ENCODE measurements at regions not wholly inside any gene's neighbourhood (a gene's known extent, or its start where the extent isn't known, plus 50 kb on each side); places are given as distances from the start of the nearest gene placed in this dataset.
"Not testable (repeated sequence)": the region's sequence is repeated elsewhere in the genome, so short reads cannot be mapped to it uniquely, and the experiment has no call there.

DNA sequence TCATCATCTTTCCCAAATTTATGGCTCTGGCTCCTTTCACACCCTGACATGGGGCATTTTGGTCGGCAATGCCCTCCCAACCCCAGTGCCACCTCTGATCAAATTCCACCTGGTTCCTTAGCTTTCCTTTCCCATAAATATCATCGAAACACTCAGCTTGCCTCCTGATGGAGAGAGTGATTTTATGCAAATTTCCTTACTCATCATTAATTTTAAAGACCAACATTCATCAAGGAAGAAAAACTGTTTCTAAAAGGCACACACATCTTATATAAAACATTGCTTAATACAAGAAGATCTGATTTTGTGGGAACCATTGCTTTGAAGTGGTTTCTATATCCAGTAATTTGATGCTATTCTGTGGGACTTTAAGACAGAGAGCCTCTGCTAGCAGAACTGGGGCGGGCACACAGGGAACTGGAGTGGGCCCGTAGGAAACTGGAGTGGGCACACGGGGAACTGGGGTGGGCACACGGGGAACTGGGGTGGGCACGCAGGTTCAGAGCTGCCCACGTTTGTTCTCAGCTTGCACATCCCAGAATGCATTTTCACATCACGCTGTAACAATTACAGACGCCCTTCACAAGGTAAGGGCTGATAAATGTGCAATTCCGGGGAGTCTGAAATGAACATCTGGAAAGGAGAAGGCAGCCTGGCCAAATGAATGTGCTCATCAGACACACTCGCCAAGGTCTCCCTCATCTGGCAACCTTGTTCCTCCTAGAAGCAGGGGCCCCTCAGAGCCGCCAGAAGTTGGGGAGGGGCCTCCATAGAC is 174.2 kb downstream of the RTP5 start:
- DNase-seq (ENCODE audit: extremely low read depth in 1 of 2, low read depth in 1 of 2): no peak

DNA sequence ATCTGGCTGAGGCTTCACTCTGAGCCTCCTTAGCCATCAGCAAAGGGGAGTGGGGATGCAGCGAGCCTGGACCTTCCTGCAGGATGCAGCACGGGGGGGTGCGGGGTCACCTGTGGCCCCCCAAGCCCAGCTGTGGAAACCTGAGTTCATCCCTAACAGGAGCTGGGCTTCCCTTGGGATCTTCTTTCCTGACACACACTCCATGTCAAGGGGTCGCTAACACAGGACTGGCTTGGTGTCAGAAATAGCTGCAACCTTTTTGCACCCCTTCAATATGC is 174.7 kb downstream of the RTP5 start:
- no peak for DNase-seq (ENCODE audit: extremely low read depth in 1 of 2, low read depth in 1 of 2)

- DNase-seq (ENCODE audit: extremely low read depth in 1 of 2, low read depth in 1 of 2): not testable (repeated sequence)
Measured at GRCh38 chr2:242045596-242046144, 176.1 kb downstream of the RTP5 start.

DNA sequence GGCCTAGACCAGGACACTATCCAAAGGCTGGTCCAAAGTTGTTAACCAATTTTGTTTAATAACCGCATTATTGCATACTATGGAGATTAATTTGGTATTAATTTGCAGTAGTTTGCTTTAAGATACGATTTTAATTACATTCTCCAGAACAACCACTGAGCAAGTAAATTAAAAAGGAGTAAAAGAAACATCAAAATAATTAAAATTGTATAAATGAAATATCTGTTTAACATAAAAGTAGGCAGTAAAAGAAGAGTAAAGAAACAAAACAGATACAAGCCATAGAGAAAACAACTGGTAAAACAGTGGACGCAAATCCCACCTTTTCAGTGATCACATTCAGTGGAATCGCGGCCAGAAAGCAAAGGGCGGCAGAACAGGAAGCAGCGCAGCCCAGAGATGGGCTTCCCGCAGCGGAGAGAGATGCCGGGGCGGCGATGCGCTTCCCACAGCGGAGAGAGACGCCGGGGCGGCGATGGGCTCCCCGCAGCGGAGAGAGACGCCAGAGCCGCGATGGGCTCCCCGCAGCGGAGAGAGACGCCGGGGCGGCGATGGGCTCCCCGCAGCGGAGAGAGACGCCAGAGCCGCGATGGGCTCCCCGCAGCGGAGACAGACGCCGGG is 176.8 kb downstream of the RTP5 start:
- DNase-seq (ENCODE audit: extremely low read depth in 1 of 2, low read depth in 1 of 2): no peak

DNA sequence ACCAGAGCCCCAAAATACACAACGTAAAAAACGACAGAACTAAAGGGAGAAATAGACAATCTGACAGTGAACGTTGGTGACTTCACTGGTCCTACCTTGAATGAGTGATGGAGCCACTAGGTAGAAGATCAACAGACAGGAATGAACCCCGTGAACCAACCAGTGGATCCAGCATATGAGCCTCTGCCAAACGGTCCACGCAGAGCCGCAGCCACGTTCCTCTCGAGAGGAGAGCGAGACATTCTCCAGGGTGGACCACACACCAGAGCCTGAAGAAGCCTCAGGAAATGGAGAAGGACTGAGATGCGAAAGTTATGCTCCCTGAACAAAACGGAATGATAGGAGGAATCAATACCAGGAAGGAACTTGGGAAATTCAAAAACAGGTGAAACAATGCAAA is 178.4 kb downstream of the RTP5 start:
- DNase-seq (ENCODE audit: extremely low read depth in 1 of 2, low read depth in 1 of 2): no peak

- DNase-seq (ENCODE audit: extremely low read depth in 1 of 2, low read depth in 1 of 2): no peak
Measured at GRCh38 chr2:242048479-242048878, 178.9 kb downstream of the RTP5 start.

DNA sequence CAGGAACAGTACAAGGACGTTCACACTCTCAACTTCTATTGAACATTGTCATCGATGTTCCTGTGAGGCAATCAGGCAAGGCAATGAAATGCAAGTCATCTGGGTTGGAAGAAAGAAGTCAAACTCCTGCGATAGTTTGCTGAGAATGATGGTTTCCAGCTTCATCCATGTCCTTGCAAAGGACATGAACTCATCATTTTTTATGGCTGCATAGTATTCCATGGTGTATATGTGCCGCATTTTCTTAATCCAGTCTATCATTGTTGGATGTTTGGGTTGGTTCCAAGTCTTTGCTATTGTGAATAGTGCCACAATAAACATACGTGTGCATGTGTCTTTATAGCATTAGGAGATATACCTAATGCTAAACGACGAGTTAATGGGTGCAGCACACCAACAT is 180.0 kb downstream of the RTP5 start:
- not testable (repeated sequence) for DNase-seq (ENCODE audit: extremely low read depth in 1 of 2, low read depth in 1 of 2)

DNA sequence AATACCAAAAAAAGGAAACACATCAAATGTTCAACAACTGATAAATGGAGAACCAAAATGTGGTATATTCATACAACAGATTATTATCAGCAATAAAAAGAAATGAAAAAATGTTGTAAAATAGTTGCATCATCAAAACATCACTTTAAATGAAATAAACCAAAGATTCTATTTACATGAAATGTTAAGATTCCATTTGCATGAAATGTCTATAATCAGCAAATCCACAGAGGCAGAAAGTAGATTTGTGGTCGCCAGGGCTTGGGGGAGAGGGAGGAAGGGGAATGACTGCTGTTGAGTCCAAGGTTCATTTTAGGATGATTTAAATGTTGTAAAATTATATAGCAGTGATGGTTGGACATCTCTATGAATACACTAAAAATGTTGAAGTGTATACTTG is 181.9 kb downstream of the RTP5 start:
- no peak for DNase-seq (ENCODE audit: extremely low read depth in 1 of 2, low read depth in 1 of 2)

- DNase-seq (ENCODE audit: extremely low read depth in 1 of 2, low read depth in 1 of 2): no peak
Measured at GRCh38 chr2:242052421-242052820, 182.9 kb downstream of the RTP5 start.

DNA sequence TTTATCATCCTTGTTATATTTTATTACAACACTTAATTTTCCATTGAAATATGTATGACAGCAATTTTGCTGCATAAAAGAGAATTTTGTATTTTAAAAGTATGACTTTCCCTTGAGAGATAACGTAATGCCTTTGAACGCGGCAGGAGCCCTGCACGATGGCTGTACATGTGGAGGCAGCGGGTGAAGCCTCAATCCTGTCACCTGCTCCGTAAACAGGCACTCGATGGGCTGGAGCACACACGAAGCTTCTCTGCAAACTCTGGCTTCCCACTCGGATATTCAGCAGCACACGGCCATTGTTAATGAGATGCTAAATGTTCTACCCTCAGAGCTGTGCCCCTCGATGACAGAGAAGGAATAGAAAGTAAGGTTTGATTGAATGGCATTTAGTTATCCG is 184.4 kb downstream of the RTP5 start:
- DNase-seq (ENCODE audit: extremely low read depth in 1 of 2, low read depth in 1 of 2): no peak

DNA sequence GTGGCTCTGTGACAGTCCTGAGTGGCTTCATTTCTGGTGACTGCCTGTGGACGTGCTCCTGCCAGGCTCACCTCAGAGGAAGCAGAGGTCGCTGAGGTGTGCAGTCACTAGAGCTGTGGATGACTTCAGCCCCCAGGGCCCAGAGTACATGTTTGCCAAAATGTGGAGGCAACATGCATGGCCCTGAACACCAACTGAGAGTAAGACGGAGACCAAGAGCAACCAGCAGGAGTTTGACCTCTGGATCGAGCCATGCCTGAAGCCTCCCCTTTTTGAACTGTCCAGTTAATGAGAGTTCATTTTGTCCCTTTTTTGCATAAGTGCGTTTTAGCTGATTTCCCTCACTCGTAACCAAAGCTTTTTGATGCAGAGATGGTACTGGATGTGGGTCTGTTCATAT is 184.9 kb downstream of the RTP5 start:
- DNase-seq (ENCODE audit: extremely low read depth in 1 of 2, low read depth in 1 of 2): no peak

DNA sequence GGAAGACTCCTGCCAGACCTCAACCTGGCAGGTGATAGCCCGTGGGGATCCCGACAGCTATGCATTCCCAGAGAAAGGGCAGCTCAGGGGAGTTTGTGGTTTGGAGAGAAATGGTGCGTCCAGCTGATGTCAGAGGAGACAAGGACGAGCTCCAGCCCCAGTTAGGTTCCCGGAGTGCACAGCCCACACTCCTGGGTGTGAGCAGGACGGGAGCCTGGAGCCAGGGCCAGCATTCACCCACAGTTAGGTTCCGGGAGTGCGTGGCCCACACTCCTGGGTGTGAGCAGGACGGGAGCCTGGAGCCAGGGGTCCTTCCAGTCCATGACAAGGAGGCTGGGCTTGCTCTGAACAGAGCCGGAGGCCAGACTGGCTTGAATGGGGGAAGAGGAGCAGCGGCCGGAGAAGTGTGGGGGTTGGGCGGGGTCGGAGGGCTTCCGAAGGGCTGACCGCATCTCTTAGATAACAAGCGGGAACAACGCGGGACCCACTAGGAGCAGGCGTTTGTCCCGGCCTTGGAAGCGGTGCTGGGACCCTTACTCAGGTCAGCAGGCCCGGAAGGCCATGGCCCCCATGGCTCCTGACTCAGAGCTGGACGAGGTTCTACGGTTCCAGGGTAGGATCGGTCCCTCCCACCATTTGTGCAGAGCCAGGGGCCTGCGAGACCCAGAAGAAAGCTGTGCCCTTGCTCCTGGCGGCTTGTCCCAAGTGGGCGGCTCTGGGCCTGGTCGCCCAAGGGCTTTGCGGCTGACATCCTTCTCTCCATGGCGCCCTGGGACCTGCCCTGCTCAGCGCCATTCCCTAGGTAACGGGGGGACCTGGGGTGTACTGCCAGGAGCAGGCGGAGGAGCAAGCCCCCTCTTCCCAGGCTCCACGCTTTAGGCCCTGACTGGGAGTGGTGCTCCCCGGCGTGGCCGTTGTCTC is 185.6 kb downstream of the RTP5 start:
- no peak for DNase-seq (ENCODE audit: extremely low read depth in 1 of 2, low read depth in 1 of 2)

- DNase-seq (ENCODE audit: extremely low read depth in 1 of 2, low read depth in 1 of 2): no peak
Measured at GRCh38 chr2:242056026-242056425, 186.5 kb downstream of the RTP5 start.

- DNase-seq (ENCODE audit: extremely low read depth in 1 of 2, low read depth in 1 of 2): no peak
Measured at GRCh38 chr2:242056785-242057184, 187.3 kb downstream of the RTP5 start.

GRCh38 chr2:242057379-242058040 is 188.0 kb downstream of the RTP5 start:
- no peak for DNase-seq (ENCODE audit: extremely low read depth in 1 of 2, low read depth in 1 of 2)

DNA sequence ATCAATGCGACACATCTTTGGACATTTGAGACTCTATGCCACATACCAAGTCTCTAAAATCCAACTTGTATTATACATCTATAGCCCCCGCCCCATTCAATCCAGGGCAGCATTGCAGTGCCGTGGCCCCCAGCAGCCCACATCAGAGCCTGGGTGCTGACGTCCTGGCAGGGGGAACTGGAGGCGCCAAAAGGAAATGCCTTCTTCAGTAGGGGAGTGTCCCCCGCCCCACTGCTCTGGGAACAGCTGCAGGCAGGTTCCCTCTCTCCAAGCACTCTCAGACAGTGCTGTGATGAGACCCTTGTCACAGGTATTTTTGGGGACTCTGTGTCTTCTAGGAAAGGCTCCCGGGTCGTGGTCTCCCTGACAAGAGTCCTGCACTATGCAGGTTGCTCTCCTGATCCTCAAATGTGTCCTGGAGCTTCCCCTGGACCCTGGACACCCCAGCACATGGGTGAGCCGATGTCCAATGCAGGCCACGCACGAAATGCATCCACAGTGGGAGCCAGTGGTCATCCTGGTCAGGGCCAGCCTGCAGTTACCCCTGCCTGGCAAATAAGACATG is 188.7 kb downstream of the RTP5 start:
- no peak for DNase-seq (ENCODE audit: extremely low read depth in 1 of 2, low read depth in 1 of 2)

DNA sequence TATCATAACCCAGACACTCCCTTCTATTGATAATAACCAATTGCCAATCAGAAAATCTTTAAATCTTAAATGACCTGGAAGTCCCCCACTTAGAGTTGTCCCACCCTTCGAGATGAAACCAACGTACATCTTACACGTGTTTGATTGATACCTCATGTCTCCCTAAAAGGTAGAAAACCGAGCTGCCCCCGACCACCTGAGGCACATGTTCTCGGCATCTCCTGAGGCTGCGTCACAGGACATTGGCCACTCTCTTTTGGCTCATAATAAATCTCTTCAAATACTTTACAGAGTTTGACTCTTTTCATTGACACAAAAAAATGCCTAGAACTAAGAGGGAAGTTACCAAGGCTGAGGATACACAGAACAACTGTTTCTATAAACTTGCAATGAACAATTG is 190.0 kb downstream of the RTP5 start:
- no peak for DNase-seq (ENCODE audit: extremely low read depth in 1 of 2, low read depth in 1 of 2)

GRCh38 chr2:242060212-242060835 is 190.8 kb downstream of the RTP5 start:
- DNase-seq (ENCODE audit: extremely low read depth in 1 of 2, low read depth in 1 of 2): no peak

DNA sequence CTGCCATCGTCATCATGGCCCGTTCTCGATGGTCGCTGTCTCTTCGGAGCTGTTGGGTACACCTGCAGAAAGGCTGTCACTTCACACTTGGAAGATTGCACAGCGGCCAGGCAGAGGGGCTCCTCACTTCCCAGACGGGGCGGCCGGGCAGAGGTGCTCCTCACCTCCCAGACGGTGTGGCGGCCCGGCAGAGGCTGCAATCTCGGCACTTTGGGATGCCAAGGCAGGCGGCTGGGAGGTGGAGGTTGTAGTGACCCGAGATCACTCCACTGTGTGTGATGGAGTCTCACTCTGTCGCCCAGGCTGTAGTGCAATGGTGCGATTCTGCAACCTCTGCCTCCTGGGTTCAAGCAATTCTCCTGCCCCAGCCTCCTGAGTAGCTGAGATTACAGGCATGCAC is 192.4 kb downstream of the RTP5 start:
- DNase-seq (ENCODE audit: extremely low read depth in 1 of 2, low read depth in 1 of 2): not testable (repeated sequence)

DNA sequence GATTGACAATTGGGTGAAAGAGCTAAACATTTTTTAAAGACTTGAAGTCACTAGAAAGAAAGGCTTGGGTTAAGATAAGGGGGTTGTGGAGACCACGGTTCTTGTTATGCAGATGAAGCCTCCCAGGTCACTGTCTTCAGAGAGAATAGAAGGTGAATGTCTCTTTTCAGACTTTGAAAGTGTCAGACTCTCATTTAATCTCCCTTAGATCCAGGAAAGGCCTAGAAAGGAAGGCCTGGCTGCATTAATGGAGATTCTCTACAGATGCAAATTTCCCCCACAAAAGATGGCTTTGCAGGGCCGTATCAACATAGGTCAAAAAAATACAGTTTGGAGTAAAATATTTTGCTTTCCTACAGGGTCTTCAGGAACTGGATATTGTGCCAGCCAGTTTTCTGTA is 193.9 kb downstream of the RTP5 start:
- no peak for DNase-seq (ENCODE audit: extremely low read depth in 1 of 2, low read depth in 1 of 2)
